HepG2 (cell line): ENCODE measurements at regions not wholly inside any gene's neighbourhood (a gene's known extent, or its start where the extent isn't known, plus 50 kb on each side); places are given as distances from the start of the nearest gene placed in this dataset.

Experiments
- ATAC-seq: fragments of 200-7000 bp; cut with Tn5 transposase; 3 replicates; pipeline ENCODE4 v1.9.1; 2020; ENCODE audit warnings: mild to moderate bottlenecking, moderate library complexity
- BruUV-seq: library from RNA; stranded (reverse); fragments of 400-500 nt; replicated peaks from 2 replicates; lab custom pipeline; 2021; lab: Mats Ljungman, UMichigan
- CTCF ChIA-PET: fragments of 300-600 bp; formaldehyde crosslinking; extraction: SDS; loops from one replicate; lab custom pipeline; 2021; ENCODE audit warnings: low total read pairs, inconsistent platforms, low intra/inter-chr PET ratio; lab: Yijun Ruan, JAX
- POLR2A ChIA-PET: fragments of 350-600 bp; sonication (Branson Sonifier 250); formaldehyde crosslinking; loops from one replicate; lab custom pipeline; 2020; ENCODE audit warnings: antibody characterized with exemption, inconsistent platforms; lab: Yijun Ruan, JAX
- DNase-seq: peaks from one replicate; pipeline ENCODE4 v3.0.0-alpha.2; 2015; ENCODE audit warnings: low spot score
- FAIRE-seq: peaks from 3 replicates; lab custom pipeline; 2011; peaks lifted over from hg19 to GRCh38; lab: Jason Lieb, UNC
- H2AFZ ChIP-seq: one replicate; pipeline ENCODE4 v1.6.1; 2011; ENCODE audit warnings: low read length, inconsistent platforms
- H3K27ac ChIP-seq: fragments of 300-600 bp; 3 replicates; pipeline ENCODE4 v1.8.0; 2011; ENCODE audit warnings: mixed run types, mild to moderate bottlenecking, mixed read lengths, low read length, inconsistent platforms; ENCODE audit not compliant: insufficient read depth; ENCODE audit errors: extremely low read length
- H3K27me3 ChIP-seq, 2 experiments: fragments of 200-600 bp in 1 of 2; 2 replicates in 1 of 2; 3 replicates in 1 of 2; pipeline versions ENCODE4 v1.6.0 to v1.8.0; 2011; ENCODE audit warnings: low read length in 2 of 2, mild to moderate bottlenecking in 2 of 2, moderate library complexity in 2 of 2, inconsistent platforms in 1 of 2; ENCODE audit not compliant: insufficient read depth in 2 of 2, control insufficient read depth in 1 of 2
- H3K36me3 ChIP-seq, 2 experiments: fragments of 200-600 bp in 1 of 2; replicated peaks in 1 of 2; 2 replicates in 1 of 2; 3 replicates in 1 of 2; pipeline versions ENCODE4 v1.5.1 to v1.8.0; 2011; ENCODE audit warnings: low read length in 2 of 2, inconsistent platforms in 1 of 2; ENCODE audit not compliant: insufficient read depth in 2 of 2, control insufficient read depth in 1 of 2
- H3K4me1 ChIP-seq: 2 replicates; pipeline ENCODE4 v1.5.1; 2012; ENCODE audit warnings: low read length, inconsistent platforms; ENCODE audit not compliant: insufficient read depth
- H3K4me2 ChIP-seq: 2 replicates; pipeline ENCODE4 v1.6.0; 2011; ENCODE audit warnings: low read depth, low read length, inconsistent platforms
- H3K4me3 ChIP-seq, 3 experiments: fragments of 200-600 bp in 1 of 3; sonication (generic), shearing (Covaris generic) in 1 of 3; replicated peaks in 1 of 3; 2 replicates each; pipeline ENCODE4 v1.5.1; 2011 to 2016; ENCODE audit warnings: low read length in 3 of 3, inconsistent platforms in 2 of 3, low read depth in 2 of 3, mild to moderate bottlenecking in 2 of 3, control low read depth in 1 of 3, mixed read lengths in 1 of 3; ENCODE audit not compliant: insufficient read depth in 1 of 3
- H3K79me2 ChIP-seq: one replicate; pipeline ENCODE4 v1.6.1; 2011; ENCODE audit warnings: low read length, inconsistent platforms; ENCODE audit not compliant: insufficient read depth
- H3K9ac ChIP-seq: 2 replicates; pipeline ENCODE4 v1.6.0; 2011; ENCODE audit warnings: mild to moderate bottlenecking, low read depth, low read length, inconsistent platforms; ENCODE audit not compliant: insufficient read depth
- H3K9me3 ChIP-seq: 2 replicates; pipeline ENCODE4 v1.5.1; 2012; ENCODE audit warnings: mild to moderate bottlenecking, low read length
- H4K20me1 ChIP-seq: 2 replicates; pipeline ENCODE4 v1.6.0; 2011; ENCODE audit warnings: inconsistent platforms, mild to moderate bottlenecking, low read length, moderate library complexity; ENCODE audit not compliant: insufficient read depth
- CHD4 ChIP-seq: fragments of 200-600 bp; sonication (generic); IDR thresholded peaks from 2 replicates; pipeline ENCODE4 v1.7.0; 2017; ENCODE audit warnings: mild to moderate bottlenecking, low read length, borderline replicate concordance
- EHMT2 ChIP-seq: fragments of 200-600 bp; sonication (generic); IDR thresholded peaks from 2 replicates; pipeline ENCODE4 v1.7.0; 2017; ENCODE audit warnings: antibody characterized with exemption, low read depth, low read length, borderline replicate concordance
- ETV5 ChIP-seq: IDR thresholded peaks from 2 replicates; pipeline ENCODE4 v1.6.1; 2018; ENCODE audit warnings: missing biosample characterization, missing genetic modification reagents, inconsistent platforms, borderline replicate concordance
- GFI1 ChIP-seq: sonication (generic); formaldehyde crosslinking; IDR thresholded peaks from 2 replicates; pipeline ENCODE4 v1.5.0; 2020; ENCODE audit warnings: missing genetic modification reagents, mild to moderate bottlenecking, borderline replicate concordance
- KLF11 ChIP-seq: IDR thresholded peaks from 2 replicates; pipeline ENCODE4 v1.6.1; 2016; ENCODE audit warnings: missing compliant biosample characterization
- MED8 ChIP-seq: sonication (generic); formaldehyde crosslinking; IDR thresholded peaks from 2 replicates; pipeline ENCODE4 v1.8.1; 2023; ENCODE audit warnings: mild to moderate bottlenecking, missing genetic modification reagents; ENCODE audit not compliant: insufficient replicate concordance
- MTA3 ChIP-seq: sonication (generic); formaldehyde crosslinking; IDR thresholded peaks from 2 replicates; pipeline ENCODE4 v1.4.0; 2020; ENCODE audit warnings: missing genetic modification reagents
- NFRKB ChIP-seq: fragments of 450-650 bp; IDR thresholded peaks from 2 replicates; pipeline ENCODE4 v1.6.1; 2017
- ZBTB34 ChIP-seq: sonication (generic); formaldehyde crosslinking; IDR thresholded peaks from 2 replicates; pipeline ENCODE4 v1.8.0; 2022; ENCODE audit warnings: mild to moderate bottlenecking, missing genetic modification reagents
- ZBTB8A ChIP-seq: sonication (generic); formaldehyde crosslinking; IDR thresholded peaks from 2 replicates; pipeline ENCODE4 v1.4.0; 2020; ENCODE audit warnings: mild to moderate bottlenecking, low read depth, missing genetic modification reagents, borderline replicate concordance
- ZNF263 ChIP-seq: sonication (generic); formaldehyde crosslinking; IDR thresholded peaks from 2 replicates; pipeline ENCODE4 v1.4.0; 2020; ENCODE audit warnings: missing genetic modification reagents
- ZNF510 ChIP-seq: sonication (generic); formaldehyde crosslinking; IDR thresholded peaks from 2 replicates; pipeline ENCODE4 v1.4.0; 2020; ENCODE audit warnings: low read depth, mild to moderate bottlenecking, missing genetic modification reagents
- WGBS: methylation state at CpG from one replicate; pipeline ENCODE4 v1.1.6; 2017; ENCODE audit warnings: low lambda C conversion rate; 5-methylcytosine and 5-hydroxymethylcytosine counted together
- in situ Hi-C: cut with HindIII; loops from 2 replicates; pipeline ENCODE4 v1.10.0; 2017; ENCODE audit warnings: low pct_unique_long_range_greater_than_20kb; ENCODE audit not compliant: extremely low pct_ligation_motif_present
- intact Hi-C: fragments of 100-400 bp; cut with micrococcal nuclease; formaldehyde crosslinking; loops from one replicate; pipeline ENCODE4 v1.10.0; 2022; ENCODE audit not compliant: unreplicated experiment

GRCh38 chr5:103669615-103670014 lies 107.0 kb upstream of the NUDT12 start (continued):
- TF ChIP-seq ZNF510 (CRISPR knock-in tag) = no peak
- TF ChIP-seq CHD4 = no peak
- no peak for TF ChIP-seq MED8 (CRISPR knock-in tag)
- TF ChIP-seq EHMT2 = no peak
- TF ChIP-seq ZBTB34 (CRISPR knock-in tag) = no peak
- TF ChIP-seq GFI1 (CRISPR knock-in tag) = no peak
- no peak for TF ChIP-seq ETV5 (CRISPR knock-in tag)
- no peak for TF ChIP-seq ZBTB8A (CRISPR knock-in tag)
- TF ChIP-seq KLF11 = no peak

GRCh38 chr5:103668281-103668680 lies 105.7 kb upstream of the NUDT12 start:
- intact Hi-C loops = no loop called here
- H3K4me2 ChIP-seq = no peak overlapping the region
- ATAC-seq = no peak
- H3K27me3 ChIP-seq = no peaks in the 10 kb centered on the region
- no peaks in the 10 kb centered on the region for H3K79me2 ChIP-seq
- H3K4me1 ChIP-seq = no peaks in the 10 kb centered on the region
- H2AFZ ChIP-seq = no peak overlapping the region
- H4K20me1 ChIP-seq = no peaks in the 10 kb centered on the region
- H3K27ac ChIP-seq = no peak overlapping the region
- TF ChIP-seq ZNF263 (CRISPR knock-in tag) = no peak
- no peak for TF ChIP-seq MTA3 (CRISPR knock-in tag)
- no peak for TF ChIP-seq NFRKB
- FAIRE-seq = no peak
- DNase-seq = no peak
- POLR2A ChIA-PET = no interaction called here
- CTCF ChIA-PET = no interaction called here
- no peak overlapping the region for H3K4me3 ChIP-seq
- no TSS peak for BruUV-seq
- in situ Hi-C loops = no loop called here
- H3K36me3 ChIP-seq = no peaks in the 10 kb centered on the region
- WGBS = 87% methylated on average over 3 of the region's 3 CpGs
- no peaks in the 10 kb centered on the region for H3K9me3 ChIP-seq
- no peak overlapping the region for H3K9ac ChIP-seq
